RCC 7860 (cell line): ENCODE measurements at regions not wholly inside any gene's neighbourhood (a gene's known extent, or its start where the extent isn't known, plus 50 kb on each side); places are given as distances from the start of the nearest gene placed in this dataset.
"Not testable (repeated sequence)": the region's sequence is repeated elsewhere in the genome, so short reads cannot be mapped to it uniquely, and the experiment has no call there.

Experiments
- DNase-seq: peaks from one replicate; pipeline ENCODE4 v3.0.0-alpha.2; 2015; ENCODE audit warnings: low spot score
- FAIRE-seq: peaks from 2 replicates; lab custom pipeline; 2012; peaks lifted over from hg19 to GRCh38; lab: Jason Lieb, UNC

DNA sequence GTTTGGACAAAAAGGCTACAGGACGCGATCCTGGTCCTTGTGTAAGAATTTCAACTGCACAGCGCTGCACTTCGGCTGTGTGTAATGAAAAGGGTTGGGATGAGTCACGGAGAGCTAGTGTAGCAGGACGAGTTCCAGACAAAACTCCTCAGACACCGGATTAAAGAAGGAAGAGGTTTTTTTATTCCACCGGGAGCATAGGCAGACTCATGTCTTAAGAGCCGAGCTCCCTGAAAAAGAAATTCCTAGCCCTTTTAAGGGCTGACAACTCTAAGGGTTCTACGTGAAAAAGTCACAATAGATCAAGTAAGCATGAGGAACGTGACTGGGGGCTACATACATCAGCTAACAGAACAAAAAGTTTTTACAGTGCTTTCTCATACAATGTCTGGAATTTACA is 54.8 kb upstream of the FAM90A1 start:
- DNase-seq, FAIRE-seq: not testable (repeated sequence)

- not testable (repeated sequence) for DNase-seq, FAIRE-seq
Observed at GRCh38 chr12:8285681-8286080, 58.3 kb upstream of the FAM90A1 start.

- FAIRE-seq, DNase-seq: not testable (repeated sequence)
Observed at GRCh38 chr12:8291764-8292163, 64.3 kb upstream of the FAM90A1 start.

- FAIRE-seq, DNase-seq: not testable (repeated sequence)
Observed at GRCh38 chr12:8294662-8295061, 67.2 kb upstream of the FAM90A1 start.

DNA sequence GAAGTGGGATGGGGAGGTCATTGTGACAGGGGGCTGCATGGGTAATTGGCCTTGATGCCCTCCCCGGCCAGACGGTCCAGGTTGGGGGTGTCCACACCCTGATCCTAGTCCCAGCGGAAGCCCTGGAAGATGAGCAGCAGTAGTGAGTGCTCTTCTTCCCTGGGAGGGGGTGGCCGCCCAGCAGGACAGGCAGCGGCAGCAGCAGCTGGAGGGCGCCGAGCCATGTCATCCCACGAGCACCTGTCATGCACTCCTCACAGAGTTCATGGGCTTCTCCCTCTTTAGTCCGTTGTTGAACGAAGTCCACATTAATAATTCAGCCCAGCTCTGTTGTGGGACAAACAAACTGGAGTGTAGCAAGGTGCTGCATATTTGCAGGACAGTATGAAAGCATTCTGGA is 81.2 kb upstream of the FAM90A1 start:
- not testable (repeated sequence) for FAIRE-seq, DNase-seq

DNA sequence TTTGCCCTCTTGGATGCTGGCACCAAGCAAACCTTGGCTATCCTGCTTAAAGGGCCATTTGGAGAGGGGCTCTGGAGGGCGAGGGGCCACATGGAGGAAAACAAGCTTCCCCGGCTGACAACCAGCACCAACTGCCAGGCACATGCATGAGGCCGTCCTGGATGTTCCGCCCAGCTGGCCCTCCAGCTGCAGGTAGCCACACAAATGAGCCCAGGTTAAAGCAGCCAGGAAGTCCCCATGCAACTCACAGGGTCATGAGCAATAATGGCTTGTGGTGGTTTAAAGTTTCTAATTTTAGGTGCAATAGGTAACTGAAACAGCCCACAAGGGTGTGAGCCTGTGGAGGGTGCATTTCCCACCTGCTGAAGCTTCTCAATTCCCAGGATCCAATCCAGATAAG is 88.6 kb upstream of the FAM90A1 start:
- DNase-seq, FAIRE-seq: not testable (repeated sequence)

- not testable (repeated sequence) for DNase-seq, FAIRE-seq
Observed at GRCh38 chr12:8317675-8318074, 90.3 kb upstream of the FAM90A1 start.

- FAIRE-seq, DNase-seq: not testable (repeated sequence)
Observed at GRCh38 chr12:8320251-8320730, 92.9 kb upstream of the FAM90A1 start.

GRCh38 chr12:8320791-8321370 is 93.5 kb upstream of the FAM90A1 start:
- not testable (repeated sequence) for FAIRE-seq, DNase-seq

DNA sequence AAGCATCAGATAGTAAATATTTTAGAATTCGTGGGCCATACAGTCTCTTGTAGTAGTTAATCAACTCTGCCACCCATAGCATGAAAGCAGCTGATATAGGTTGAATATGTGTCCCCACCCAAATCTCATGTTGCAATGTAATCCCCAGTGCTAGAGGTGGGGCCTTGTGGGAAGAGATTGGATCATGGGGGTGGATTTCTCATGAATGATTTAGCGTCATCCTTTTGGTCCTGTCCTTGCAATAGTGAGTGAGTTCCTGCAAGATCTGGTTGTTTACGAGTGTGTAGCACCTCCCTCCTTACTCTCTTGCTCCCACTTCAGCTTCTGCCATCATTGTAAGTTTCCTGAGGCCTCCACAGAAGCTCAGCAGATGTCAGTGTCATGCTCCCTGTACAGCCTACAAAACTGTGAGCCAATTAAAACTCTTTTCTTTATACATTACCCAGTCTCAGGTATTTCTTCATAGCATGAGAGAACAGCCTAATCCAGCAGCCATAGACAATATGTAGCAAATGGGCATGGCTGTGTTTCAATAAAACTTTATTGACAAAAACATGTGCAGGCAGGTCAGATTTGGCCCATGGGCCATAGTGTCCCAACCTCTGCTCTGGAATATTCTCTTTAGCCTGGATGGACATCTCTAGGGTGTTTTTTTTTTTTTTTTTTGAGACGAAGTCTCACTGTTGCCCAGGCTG is 97.9 kb upstream of the FAM90A1 start:
- not testable (repeated sequence) for FAIRE-seq, DNase-seq

DNA sequence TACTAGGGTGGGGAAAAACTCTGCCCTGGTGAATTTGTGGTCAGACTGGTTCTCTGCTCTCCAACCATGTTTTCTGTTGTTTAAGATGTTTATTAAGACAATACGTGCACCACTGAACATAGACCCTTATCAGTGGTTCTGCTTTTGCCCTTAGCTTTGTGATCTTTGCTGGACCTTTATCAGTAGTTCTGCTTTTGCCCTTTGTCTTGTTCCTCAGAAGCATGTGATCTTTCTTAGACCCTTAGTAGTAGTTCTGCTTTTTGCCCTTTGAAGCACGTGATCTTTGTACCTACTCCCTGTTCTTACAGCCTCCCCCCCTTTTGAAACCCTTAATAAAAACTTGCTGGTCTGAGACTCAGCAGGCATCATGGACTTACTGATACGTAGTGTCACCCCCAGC is 101.4 kb upstream of the FAM90A1 start:
- not testable (repeated sequence) for DNase-seq, FAIRE-seq

GRCh38 chr12:8332373-8332772 is 105.0 kb upstream of the FAM90A1 start:
- not testable (repeated sequence) for DNase-seq, FAIRE-seq

GRCh38 chr12:8351073-8351472 is 104.7 kb upstream of the CLEC6A start:
- not testable (repeated sequence) for FAIRE-seq, DNase-seq

DNA sequence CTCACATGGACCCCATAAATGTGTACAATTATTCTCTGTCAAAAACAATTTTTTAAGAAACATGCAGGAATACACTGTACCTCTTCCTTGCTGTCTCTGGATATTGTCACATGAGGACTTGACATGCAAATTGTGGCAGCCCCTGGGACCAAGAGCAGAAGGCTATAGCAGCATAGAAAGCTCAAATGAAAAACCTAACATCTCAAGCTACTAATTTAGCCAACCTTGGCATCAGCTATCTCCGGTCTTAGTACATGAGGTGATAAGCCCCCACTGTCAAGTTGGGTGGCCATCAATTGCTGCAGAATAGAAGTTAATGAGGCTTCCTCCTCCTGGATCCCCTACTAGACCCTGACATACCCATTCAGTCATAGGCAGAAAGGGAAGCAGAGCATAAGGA is 101.0 kb upstream of the CLEC6A start:
- not testable (repeated sequence) for FAIRE-seq, DNase-seq

DNA sequence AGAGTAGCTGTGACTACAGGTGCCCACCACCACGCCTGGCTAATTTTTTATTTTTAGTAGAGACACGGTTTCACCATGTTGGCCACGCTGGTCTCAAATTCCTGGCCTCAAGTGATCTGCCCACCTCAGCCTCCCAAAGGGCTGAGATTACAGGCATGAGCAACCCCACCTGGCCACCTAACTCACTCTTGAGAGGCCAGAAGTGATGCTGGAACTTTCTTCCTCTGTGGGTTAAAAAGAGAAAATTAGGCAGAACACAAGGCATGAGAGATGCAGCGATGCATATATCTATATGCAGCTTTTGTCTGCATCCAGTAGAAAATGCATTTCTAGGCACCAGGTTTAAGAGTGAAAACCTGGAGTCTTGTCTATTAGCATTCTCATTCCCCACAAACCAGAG is 100.2 kb upstream of the CLEC6A start:
- DNase-seq, FAIRE-seq: not testable (repeated sequence)

- FAIRE-seq, DNase-seq: not testable (repeated sequence)
Observed at GRCh38 chr12:8373744-8374143, 82.0 kb upstream of the CLEC6A start.

- DNase-seq, FAIRE-seq: not testable (repeated sequence)
Observed at GRCh38 chr12:8375122-8375521, 80.6 kb upstream of the CLEC6A start.

DNA sequence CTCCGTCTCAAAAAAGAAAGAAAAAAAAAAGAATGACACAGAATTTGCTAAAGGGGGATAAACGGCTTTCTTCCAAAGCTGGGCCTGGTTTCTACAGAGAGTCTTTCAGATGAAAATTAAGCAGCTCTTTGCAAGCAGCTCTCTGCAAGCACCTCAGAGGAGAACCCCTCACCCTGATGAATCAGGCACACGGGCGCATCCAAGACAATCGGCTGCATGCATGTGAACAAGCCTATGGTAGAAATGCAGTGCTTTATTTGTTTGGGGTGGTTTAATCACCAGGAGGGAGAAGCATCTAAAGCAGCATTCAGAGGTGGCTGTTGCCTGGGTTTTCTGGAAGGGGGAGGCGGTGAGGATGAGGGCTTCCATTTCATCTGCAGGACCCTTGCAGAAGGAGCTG is 78.0 kb upstream of the CLEC6A start:
- not testable (repeated sequence) for FAIRE-seq, DNase-seq

- not testable (repeated sequence) for FAIRE-seq, DNase-seq
Observed at GRCh38 chr12:8382556-8382955, 73.2 kb upstream of the CLEC6A start.

DNA sequence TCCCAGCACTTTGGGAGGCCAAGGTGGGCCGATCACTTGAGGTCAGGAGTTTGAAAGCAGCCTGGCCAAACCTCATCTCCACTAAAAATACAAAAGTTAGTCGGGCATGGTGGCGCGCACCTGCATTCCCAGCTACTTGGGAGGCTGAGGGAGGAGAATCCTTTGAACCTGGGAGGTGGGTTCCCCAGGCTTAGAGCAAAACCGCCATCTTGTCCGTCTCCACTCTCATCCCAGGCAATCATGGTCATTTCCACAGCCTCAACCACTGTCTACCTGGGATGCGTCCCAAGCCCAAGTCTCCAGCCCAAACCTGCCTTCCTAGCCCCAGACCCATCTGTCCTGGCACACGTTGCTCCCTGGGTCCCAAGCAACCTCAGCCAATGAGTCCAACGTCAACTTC is 71.1 kb upstream of the CLEC6A start:
- FAIRE-seq, DNase-seq: not testable (repeated sequence)

DNA sequence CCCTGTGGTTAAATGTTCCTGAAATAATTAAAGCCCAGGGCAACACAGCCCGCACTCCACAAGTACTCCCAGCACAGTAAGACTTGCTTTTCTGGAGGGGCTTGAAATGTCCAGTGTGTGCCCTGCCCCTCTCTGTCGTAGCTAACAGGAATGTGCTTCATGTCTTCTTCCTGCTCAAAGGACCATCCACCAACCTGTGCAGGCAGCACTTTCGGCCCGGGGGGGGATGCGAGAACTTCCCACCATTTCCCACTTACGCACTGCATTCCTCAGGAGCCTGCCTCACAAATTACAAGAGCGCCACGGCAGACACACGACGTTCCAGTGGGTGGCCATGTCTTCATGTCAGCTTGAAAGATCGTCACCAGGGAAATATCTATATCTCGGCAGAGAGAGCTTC is 70.3 kb upstream of the CLEC6A start:
- FAIRE-seq, DNase-seq: not testable (repeated sequence)

DNA sequence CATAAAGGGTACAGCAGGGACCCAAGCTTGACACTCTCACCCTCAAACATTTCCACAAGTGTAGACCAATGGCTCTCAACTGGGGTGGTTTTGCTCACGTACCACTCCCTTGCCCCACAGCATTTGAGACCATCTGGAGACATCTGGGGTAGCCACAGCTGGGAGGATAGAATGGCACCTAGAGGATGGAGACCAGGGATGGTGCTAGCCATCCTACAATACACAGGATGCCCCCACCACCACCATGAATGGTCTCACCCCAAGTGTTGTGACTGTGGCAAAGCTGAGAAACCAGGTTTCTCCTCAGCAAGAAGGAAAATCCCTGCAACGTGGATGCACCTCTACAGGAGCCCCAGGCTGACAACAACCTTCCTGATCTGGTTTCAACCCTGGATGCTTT is 69.1 kb upstream of the CLEC6A start:
- not testable (repeated sequence) for DNase-seq, FAIRE-seq
